ENCODE measurements at regions not wholly inside any gene's neighbourhood (a gene's known extent, or its start where the extent isn't known, plus 50 kb on each side); places are given as distances from the start of the nearest gene placed in this dataset.

DNA sequence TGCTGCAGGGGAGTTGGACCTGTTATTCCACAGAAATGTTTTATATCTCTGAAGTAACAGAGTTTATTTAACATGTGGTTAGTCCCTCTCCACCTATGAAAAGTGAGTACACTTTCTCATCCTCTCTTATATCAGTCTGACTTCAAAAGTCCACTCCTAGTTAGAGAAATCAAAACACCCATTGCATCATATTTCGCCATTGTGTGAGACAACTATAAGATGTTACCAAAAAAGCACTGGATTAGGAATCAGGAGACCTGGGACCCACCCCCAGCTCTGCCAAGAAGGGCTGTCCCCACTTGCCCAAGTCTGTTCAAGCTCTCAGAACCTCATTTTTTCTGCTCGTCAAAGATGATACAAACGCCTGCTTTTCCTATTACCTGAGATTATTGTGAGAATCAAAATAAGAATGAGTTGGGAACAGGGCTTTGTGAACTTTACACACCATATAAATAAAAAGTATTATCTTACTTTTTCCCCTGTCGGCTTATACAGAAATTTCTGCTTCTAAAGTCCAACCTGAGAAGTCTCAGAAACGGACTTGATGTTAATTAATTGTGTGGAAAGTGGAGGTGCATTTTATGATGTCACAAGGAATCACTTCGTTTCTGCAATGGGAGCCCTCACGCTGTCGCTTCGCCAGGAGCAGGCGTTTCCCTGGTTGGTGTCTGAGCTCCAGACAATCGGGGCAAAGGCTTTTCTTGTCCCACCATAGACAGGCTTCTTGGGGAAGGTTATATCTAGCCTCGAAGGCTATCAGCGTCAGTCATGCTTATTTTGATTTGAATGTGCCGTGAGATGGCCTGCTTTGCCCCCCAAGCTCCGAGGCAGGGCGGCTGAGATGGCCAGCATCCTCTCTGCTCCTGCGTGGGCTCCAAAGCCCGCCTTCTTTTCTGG, 89.6 kb upstream of the ZNF516 start:
- TF ChIP-seq, protein P1, sequence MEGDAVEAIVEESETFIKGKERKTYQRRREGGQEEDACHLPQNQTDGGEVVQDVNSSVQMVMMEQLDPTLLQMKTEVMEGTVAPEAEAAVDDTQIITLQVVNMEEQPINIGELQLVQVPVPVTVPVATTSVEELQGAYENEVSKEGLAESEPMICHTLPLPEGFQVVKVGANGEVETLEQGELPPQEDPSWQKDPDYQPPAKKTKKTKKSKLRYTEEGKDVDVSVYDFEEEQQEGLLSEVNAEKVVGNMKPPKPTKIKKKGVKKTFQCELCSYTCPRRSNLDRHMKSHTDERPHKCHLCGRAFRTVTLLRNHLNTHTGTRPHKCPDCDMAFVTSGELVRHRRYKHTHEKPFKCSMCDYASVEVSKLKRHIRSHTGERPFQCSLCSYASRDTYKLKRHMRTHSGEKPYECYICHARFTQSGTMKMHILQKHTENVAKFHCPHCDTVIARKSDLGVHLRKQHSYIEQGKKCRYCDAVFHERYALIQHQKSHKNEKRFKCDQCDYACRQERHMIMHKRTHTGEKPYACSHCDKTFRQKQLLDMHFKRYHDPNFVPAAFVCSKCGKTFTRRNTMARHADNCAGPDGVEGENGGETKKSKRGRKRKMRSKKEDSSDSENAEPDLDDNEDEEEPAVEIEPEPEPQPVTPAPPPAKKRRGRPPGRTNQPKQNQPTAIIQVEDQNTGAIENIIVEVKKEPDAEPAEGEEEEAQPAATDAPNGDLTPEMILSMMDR (IDR thresholded peaks at IDR 0.05), result no peak
- H3K79me2 ChIP-seq, result no peaks in the 10 kb centered on the region
- H3K4me2 ChIP-seq (ENCODE audit: low read length), result no peak overlapping the region
- no peak overlapping the region for H3K9ac ChIP-seq
- peak overlapping the region; percentile 20 for H2AFZ ChIP-seq
- H3K4me3 ChIP-seq (ENCODE audit: low read depth, low read length), result no peak overlapping the region
- H3K27ac ChIP-seq, result no peak overlapping the region
- H3K9me3 ChIP-seq (ENCODE audit: control insufficient read depth, low read length), result no peaks in the 10 kb centered on the region
- H3K4me1 ChIP-seq, result peaks cover 4% of the 10 kb centered on the region
- H3K36me3 ChIP-seq (ENCODE audit: control insufficient read depth, insufficient read depth, low read length), result no peaks in the 10 kb centered on the region
- no peaks in the 10 kb centered on the region for H3K27me3 ChIP-seq (ENCODE audit: control insufficient read depth, insufficient read depth, low read length)

DNA sequence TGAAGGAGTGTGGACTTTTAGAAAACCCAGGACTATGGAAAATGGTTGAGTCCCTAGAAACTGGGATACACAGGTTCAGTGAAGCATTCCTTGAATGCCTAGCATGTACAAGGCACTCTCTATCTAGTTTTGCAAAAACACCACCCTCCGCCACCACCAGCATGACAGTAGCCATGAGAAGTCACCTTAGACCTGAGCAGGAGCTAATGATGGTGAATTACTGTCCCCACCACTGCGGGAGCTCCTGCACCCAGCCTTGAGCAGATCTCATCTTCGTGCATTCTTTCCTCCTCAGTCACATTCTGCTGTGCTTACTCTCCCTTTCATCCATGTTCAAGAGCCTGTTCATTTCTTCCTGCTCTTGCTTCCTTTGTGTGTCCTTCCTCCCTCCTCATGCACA, 86.2 kb upstream of the ZNF516 start:
- H3K4me3 ChIP-seq (ENCODE audit: low read depth, low read length), result no peak overlapping the region
- no peak overlapping the region for H3K27ac ChIP-seq
- no peak overlapping the region for H3K9ac ChIP-seq
- H3K4me1 ChIP-seq, result no peaks in the 10 kb centered on the region
- no peaks in the 10 kb centered on the region for H3K27me3 ChIP-seq (ENCODE audit: control insufficient read depth, insufficient read depth, low read length)
- no peaks in the 10 kb centered on the region for H3K9me3 ChIP-seq (ENCODE audit: control insufficient read depth, low read length)
- no peaks in the 10 kb centered on the region for H3K36me3 ChIP-seq (ENCODE audit: control insufficient read depth, insufficient read depth, low read length)
- H2AFZ ChIP-seq, result no peak overlapping the region
- no peaks in the 10 kb centered on the region for H3K79me2 ChIP-seq
- H3K4me2 ChIP-seq (ENCODE audit: low read length), result no peak overlapping the region
- TF ChIP-seq, protein P1 (IDR thresholded peaks at IDR 0.05), result no peak

DNA sequence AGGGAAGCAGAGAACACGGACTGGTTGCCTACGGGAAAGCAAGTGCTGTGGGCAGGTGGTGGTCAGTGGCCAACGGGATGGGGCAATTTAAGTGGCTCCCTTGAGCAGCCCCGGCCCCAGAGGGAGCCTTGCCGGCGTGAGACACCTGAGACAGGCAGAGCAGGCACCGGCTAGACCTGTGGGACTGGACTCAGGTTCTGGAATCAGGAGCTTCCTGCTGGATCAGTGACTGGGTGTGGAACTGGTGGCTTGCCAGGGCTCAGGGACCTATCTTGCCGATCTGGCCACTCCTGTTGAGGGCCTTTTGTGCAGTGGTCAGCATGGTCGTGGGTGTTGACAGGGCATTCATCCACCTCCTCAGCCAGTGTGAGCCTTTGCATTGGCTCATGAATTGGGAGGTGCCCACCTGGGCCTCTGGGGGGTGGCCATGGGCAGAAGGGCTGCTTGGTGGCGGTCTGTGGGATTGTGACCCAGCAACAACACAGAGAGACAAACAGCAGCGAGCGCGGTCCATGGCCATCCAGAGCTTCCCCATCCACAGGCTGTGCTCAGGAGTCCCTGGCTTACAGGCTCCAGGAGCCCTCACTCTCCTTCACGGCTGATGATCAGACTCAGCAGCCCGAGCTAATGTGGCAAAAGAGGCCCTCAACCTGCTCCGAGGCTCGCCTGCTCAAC, 85.4 kb upstream of the ZNF516 start:
- Histone ChIP-seq H3K4me2 (ENCODE audit: low read length) (no peak overlapping the region), H3K27ac (no peak overlapping the region), H3K27me3 (ENCODE audit: control insufficient read depth, insufficient read depth, low read length) (no peaks in the 10 kb centered on the region), H3K4me1 (no peaks in the 10 kb centered on the region), H3K9ac (no peak overlapping the region), H3K79me2 (no peaks in the 10 kb centered on the region), H3K4me3 (ENCODE audit: low read depth, low read length) (no peak overlapping the region), H3K36me3 (ENCODE audit: control insufficient read depth, insufficient read depth, low read length) (no peaks in the 10 kb centered on the region), H3K9me3 (ENCODE audit: control insufficient read depth, low read length) (no peaks in the 10 kb centered on the region), H2AFZ (no peak overlapping the region)
- TF ChIP-seq, protein P1 (IDR thresholded peaks at IDR 0.05), result no peak

DNA sequence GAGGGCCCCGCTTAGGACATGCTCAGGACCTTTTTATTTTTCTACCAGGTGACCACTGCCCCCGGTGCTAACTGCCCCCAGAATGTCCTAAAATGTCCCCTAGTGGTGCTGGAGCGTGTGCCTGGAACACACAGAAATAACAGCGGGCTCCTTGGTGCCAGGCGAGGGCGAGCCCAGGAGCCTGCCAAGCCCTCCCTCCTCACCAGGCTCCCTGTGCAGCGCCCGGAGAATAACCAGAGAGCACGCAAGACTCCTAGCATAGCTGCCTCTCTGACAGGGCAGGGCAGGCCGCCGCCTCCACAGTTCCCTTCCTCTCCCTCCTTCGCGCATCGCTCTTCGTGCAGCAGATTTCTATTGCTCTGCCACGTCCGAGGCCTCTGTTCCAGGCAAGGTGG, 84.3 kb upstream of the ZNF516 start:
- H3K4me2 ChIP-seq (ENCODE audit: low read length), result no peak overlapping the region
- H3K36me3 ChIP-seq (ENCODE audit: control insufficient read depth, insufficient read depth, low read length), result no peaks in the 10 kb centered on the region
- H3K4me1 ChIP-seq, result no peaks in the 10 kb centered on the region
- no peaks in the 10 kb centered on the region for H3K79me2 ChIP-seq
- H3K9me3 ChIP-seq (ENCODE audit: control insufficient read depth, low read length), result no peaks in the 10 kb centered on the region
- no peak overlapping the region for H3K4me3 ChIP-seq (ENCODE audit: low read depth, low read length)
- H3K27ac ChIP-seq, result no peak overlapping the region
- no peak overlapping the region for H2AFZ ChIP-seq
- TF ChIP-seq, protein P1 (IDR thresholded peaks at IDR 0.05), result no peak
- no peaks in the 10 kb centered on the region for H3K27me3 ChIP-seq (ENCODE audit: control insufficient read depth, insufficient read depth, low read length)
- H3K9ac ChIP-seq, result no peak overlapping the region
